HL-60 (cell line): ENCODE measurements at regions not wholly inside any gene's neighbourhood (a gene's known extent, or its start where the extent isn't known, plus 50 kb on each side); places are given as distances from the start of the nearest gene placed in this dataset.

ENCODE experiments used
- GABPA ChIP-seq: IDR thresholded peaks from 2 replicates; pipeline ENCODE4 v1.6.1; 2012; ENCODE audit warnings: low read depth
- POLR2AphosphoS5 ChIP-seq: IDR thresholded peaks from 2 replicates; pipeline ENCODE4 v1.6.1; 2012; ENCODE audit warnings: low read depth
- SPI1 ChIP-seq: IDR thresholded peaks from 2 replicates; pipeline ENCODE4 v1.6.1; 2012; ENCODE audit warnings: low read depth, mild to moderate bottlenecking, borderline replicate concordance
- TF ChIP-seq, protein P1 (sequence below): IDR thresholded peaks from one replicate; pipeline ENCODE4 v1.5.1; 2011; ENCODE audit warnings: low read length, control low read depth, inconsistent platforms; ENCODE audit not compliant: insufficient read depth
- TF ChIP-seq, protein P2 (sequence below): IDR thresholded peaks from 2 replicates; pipeline ENCODE4 v1.6.1; 2012; ENCODE audit warnings: low read depth; ENCODE audit not compliant: insufficient replicate concordance

DNA sequence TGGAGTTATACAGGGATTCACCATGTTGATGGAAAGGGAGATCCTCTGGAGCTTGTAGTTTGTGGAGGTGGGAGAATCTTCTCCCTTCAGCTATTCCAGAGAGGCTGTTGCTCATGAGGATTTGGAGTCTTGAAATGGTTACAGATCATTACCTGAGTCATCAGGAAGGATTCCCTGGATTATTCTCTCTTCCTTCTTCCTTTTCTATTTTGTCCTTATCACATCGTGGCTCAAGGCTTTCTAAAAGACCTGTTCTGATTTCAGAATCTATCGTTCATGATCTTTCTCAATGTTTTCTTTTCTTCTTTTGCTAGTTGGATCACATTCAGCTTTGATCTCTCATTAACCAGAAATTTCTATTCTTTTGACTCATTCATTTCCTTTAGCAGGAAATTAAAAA is 196.0 kb downstream of the KLF5 start:
- TF ChIP-seq, protein P1, sequence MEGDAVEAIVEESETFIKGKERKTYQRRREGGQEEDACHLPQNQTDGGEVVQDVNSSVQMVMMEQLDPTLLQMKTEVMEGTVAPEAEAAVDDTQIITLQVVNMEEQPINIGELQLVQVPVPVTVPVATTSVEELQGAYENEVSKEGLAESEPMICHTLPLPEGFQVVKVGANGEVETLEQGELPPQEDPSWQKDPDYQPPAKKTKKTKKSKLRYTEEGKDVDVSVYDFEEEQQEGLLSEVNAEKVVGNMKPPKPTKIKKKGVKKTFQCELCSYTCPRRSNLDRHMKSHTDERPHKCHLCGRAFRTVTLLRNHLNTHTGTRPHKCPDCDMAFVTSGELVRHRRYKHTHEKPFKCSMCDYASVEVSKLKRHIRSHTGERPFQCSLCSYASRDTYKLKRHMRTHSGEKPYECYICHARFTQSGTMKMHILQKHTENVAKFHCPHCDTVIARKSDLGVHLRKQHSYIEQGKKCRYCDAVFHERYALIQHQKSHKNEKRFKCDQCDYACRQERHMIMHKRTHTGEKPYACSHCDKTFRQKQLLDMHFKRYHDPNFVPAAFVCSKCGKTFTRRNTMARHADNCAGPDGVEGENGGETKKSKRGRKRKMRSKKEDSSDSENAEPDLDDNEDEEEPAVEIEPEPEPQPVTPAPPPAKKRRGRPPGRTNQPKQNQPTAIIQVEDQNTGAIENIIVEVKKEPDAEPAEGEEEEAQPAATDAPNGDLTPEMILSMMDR, result no peak
- TF ChIP-seq POLR2AphosphoS5 (no peak), GABPA (no peak), SPI1 (no peak)
- TF ChIP-seq, protein P2, sequence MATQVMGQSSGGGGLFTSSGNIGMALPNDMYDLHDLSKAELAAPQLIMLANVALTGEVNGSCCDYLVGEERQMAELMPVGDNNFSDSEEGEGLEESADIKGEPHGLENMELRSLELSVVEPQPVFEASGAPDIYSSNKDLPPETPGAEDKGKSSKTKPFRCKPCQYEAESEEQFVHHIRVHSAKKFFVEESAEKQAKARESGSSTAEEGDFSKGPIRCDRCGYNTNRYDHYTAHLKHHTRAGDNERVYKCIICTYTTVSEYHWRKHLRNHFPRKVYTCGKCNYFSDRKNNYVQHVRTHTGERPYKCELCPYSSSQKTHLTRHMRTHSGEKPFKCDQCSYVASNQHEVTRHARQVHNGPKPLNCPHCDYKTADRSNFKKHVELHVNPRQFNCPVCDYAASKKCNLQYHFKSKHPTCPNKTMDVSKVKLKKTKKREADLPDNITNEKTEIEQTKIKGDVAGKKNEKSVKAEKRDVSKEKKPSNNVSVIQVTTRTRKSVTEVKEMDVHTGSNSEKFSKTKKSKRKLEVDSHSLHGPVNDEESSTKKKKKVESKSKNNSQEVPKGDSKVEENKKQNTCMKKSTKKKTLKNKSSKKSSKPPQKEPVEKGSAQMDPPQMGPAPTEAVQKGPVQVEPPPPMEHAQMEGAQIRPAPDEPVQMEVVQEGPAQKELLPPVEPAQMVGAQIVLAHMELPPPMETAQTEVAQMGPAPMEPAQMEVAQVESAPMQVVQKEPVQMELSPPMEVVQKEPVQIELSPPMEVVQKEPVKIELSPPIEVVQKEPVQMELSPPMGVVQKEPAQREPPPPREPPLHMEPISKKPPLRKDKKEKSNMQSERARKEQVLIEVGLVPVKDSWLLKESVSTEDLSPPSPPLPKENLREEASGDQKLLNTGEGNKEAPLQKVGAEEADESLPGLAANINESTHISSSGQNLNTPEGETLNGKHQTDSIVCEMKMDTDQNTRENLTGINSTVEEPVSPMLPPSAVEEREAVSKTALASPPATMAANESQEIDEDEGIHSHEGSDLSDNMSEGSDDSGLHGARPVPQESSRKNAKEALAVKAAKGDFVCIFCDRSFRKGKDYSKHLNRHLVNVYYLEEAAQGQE, result no peak
